Myocyte (in vitro differentiated cells): ENCODE measurements at regions not wholly inside any gene's neighbourhood (a gene's known extent, or its start where the extent isn't known, plus 50 kb on each side); places are given as distances from the start of the nearest gene placed in this dataset.

Experiments used
- DNase-seq: peaks from one replicate; pipeline ENCODE4 v3.0.0-alpha.2; 2012; ENCODE audit warnings: low read depth

GRCh38 chr5:111676926-111677415 lies 80.0 kb downstream of the NREP start:
- DNase-seq, result no peak

- no peak for DNase-seq
Observed at GRCh38 chr5:111676466-111676865, 80.5 kb downstream of the NREP start.

GRCh38 chr5:111675201-111675934 lies 81.6 kb downstream of the NREP start:
- no peak for DNase-seq

GRCh38 chr5:111673891-111674626 lies 82.9 kb downstream of the NREP start:
- no peak for DNase-seq

- DNase-seq, result no peak
Observed at GRCh38 chr5:111672099-111672498, 84.9 kb downstream of the NREP start.

- no peak for DNase-seq
Observed at GRCh38 chr5:111670826-111671492, 86.0 kb downstream of the NREP start.

GRCh38 chr5:111668477-111669414 lies 88.2 kb downstream of the NREP start:
- DNase-seq, result no peak

- no peak for DNase-seq
Observed at GRCh38 chr5:111667128-111667736, 89.8 kb downstream of the NREP start.

GRCh38 chr5:111656580-111656979 lies 100.4 kb downstream of the NREP start:
- no peak for DNase-seq

GRCh38 chr5:111655169-111655924 lies 101.6 kb downstream of the NREP start:
- DNase-seq, result no peak

GRCh38 chr5:111653408-111653807 lies 103.6 kb downstream of the NREP start:
- no peak for DNase-seq

GRCh38 chr5:111649516-111649915 lies 107.5 kb downstream of the NREP start:
- DNase-seq, result peak; percentile 59

GRCh38 chr5:111645303-111645838 lies 111.6 kb downstream of the NREP start:
- DNase-seq, result peak; percentile 7

- no peak for DNase-seq
Observed at GRCh38 chr5:111643499-111643898, 113.5 kb downstream of the NREP start.

GRCh38 chr5:111641533-111642233 lies 115.3 kb downstream of the NREP start:
- peak; percentile 17 for DNase-seq

GRCh38 chr5:111639912-111640311 lies 117.1 kb downstream of the NREP start:
- DNase-seq, result no peak

GRCh38 chr5:111636736-111637135 lies 120.3 kb downstream of the NREP start:
- no peak for DNase-seq

- no peak for DNase-seq
Observed at GRCh38 chr5:111635916-111636570, 121.0 kb downstream of the NREP start.
